Hematopoietic multipotent progenitor cell treated with erythropoietin and hydrocortisone succinate and interleukin-3 and kit ligand, for 15 days (in vitro differentiated cells): ENCODE measurements at regions not wholly inside any gene's neighbourhood (a gene's known extent, or its start where the extent isn't known, plus 50 kb on each side); places are given as distances from the start of the nearest gene placed in this dataset.
"Not testable (repeated sequence)": the region's sequence is repeated elsewhere in the genome, so short reads cannot be mapped to it uniquely, and the experiment has no call there.

ENCODE experiments used
- DNase-seq: peaks from one replicate; pipeline ENCODE4 v3.0.0-alpha.2; 2015; ENCODE audit warnings: low spot score

DNA sequence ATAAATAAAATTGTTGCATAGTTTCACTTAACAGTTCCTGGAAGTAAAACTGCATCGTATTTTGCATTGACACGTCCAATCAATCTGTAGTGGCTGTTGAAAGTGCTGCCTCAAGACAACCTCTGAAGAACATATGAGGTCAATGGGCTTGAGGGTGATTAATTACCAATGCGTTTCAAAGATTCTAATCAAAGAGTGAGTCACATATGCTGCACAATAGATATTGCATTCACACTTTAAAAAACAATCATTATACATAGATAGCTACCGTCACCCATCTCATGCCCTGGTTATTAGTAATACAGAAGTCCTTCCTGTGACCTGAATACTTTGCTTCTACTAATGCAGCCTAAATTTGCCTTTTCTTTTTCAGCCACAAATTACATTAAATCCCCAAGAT lies 743.3 kb upstream of the SLIT2 start:
- no peak for DNase-seq

DNA sequence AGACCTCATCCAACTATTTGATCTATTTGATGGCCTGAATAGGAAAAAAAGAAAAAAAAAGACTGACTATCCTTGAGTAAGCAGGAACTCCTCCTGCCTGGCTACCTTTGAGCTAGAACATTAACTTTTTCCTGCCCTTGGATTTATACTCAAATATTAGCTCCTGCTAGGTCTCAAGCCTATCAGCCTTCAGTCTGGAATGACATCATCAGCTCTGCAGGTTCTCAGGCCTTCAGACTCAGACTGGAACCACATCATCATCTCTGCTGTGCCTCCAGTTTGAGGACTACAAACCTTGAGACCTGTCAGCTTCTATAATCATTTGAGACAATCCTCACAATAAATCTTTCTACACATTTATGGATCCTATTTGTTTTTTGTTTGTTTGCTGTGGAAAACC lies 754.0 kb upstream of the SLIT2 start:
- DNase-seq = no peak

DNA sequence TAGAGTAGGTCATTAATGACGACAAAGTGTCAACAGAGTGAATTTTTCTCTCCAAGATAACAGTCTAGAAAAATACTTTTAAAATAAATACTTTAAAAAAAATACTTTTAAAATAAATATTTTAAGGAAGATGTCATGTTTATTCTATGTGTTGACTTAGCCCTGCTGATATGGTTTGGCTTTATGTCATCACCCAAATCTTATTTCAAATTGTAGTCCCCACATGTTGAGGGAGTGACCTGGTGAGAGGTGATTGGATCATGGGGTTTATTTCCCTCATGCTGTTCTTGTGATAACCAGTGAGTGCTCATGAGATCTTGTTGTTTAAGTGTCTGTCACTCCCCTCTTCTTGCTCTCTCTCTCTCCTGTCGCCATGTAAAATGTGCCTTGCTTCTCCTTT lies 754.9 kb upstream of the SLIT2 start:
- DNase-seq = no peak

DNA sequence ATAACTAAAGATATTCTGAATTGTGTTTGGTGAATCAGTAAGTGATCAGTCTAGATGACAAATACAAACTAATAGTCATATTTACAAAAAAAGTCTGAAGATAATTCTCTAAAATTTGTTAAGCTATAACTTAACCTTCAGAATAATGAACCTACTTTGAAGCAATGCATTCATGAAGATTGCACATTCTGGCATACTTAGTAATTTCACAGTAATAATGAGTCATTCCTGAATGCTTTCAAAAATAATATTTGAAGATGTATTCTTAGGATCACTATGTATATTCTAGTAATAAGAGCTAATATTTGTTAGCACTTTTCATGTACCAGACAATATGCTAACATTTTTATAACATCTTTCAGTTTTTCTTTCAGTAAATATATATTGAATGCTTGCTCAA lies 756.7 kb upstream of the SLIT2 start:
- DNase-seq = no peak

DNA sequence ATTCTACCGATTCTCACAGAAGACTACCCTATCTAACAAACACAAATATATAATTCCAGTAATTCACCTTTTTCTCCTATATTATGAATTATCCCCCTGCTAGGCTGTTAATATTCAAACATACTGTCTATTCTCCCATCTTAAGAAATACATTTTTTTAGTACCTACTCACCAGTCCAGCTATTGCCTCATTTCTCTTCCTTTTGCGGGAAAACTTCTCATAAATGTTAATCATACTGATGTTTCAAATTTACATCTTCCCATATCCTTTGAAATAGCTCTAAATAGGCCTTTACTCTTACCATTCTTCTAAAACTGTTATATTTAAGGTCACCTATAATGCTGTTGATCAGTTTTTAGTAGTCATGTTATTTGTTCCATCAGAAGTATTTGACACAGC lies 759.1 kb upstream of the SLIT2 start:
- no peak for DNase-seq

DNA sequence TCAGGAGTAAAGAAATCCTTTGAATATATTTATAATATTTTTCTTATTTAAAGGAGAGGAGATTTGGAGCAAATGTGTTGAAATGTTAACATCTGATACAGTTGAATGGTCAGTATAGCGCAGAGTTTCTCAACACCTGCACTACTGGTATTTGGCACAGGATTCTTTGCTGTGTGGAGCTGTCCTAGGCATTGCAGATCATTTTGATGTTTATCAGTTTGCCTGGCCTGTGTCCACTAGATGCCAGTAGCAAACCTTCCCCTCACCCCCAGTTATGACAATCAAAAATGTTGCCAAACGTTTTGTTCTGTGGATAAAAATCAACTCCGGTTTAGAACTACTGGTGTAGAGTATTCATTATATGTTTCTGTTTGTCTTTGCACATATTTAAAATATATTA lies 765.3 kb upstream of the SLIT2 start:
- DNase-seq = no peak

DNA sequence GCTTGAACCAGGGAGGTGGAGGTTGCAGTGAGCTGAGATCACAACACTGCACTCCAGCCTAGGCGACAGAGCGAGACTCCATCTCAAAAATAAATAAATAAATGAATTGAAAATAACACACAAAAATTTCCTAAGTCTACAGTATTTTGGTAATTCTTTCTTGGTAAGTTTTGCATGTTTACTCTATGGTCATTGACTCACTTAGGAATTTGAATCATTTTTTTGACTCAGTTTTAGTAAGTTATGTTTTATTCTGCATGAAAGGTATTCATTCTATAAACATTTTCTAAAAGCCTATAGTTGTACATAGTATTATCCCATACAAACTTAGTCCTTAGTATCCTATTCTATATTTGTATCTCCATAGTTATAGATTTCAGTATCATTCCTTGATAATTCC lies 772.9 kb upstream of the SLIT2 start:
- no peak for DNase-seq

DNA sequence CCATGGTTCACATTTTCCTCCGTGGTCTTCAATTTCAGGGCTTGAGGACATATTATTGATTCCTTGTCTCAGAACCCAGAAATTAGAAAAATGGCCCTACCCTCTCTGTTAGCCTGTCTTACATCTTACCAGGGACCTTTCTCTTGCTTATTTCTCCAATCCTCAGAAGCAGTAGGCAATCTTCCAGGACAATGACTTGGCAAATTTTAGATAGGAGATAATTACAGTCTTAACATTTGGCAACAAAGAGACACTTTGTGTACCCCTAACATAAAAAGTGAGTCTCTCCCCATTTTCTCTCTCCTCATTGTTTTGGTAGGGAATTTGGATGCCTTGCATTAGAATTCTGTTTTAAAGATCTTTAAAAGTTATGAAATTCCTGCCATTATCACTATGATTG lies 778.1 kb upstream of the SLIT2 start:
- no peak for DNase-seq

DNA sequence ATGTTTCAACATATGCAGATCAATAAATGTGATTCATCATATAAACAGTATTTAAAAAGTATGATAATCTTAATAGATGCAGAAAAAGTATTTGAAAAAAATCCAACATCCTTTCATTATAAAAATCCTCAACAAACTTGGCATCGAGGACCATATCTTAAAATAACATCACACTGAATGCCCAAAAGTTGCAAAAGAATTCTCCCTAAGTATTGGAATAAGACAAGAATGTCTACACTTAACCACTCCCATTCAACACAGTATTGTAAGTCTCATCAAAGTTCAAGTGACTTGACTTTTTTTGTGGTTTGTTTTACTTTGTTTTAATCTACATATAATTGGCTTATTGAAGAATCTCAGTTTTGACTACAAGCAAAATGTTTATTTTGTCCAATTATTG lies 779.0 kb upstream of the SLIT2 start:
- DNase-seq = no peak

DNA sequence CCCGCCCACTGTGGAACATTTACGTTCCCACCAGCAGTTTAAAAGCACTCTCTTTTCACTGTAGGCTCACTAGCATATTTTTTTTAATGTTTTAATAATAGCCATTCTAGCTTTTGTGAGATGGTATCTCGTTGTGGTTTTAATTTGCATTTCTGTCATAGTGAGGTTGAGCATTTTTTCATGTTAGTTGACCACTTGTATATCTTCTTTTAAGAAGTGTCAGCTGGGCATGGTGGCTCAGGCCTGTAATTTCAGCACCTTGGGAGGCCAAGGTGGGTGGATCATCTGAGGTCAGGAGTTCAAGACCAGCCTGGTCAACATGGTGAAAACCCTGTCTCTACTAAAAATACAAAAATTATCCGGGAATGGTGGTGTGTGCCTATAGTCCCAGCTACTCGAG lies 781.7 kb upstream of the SLIT2 start:
- not testable (repeated sequence) for DNase-seq

DNA sequence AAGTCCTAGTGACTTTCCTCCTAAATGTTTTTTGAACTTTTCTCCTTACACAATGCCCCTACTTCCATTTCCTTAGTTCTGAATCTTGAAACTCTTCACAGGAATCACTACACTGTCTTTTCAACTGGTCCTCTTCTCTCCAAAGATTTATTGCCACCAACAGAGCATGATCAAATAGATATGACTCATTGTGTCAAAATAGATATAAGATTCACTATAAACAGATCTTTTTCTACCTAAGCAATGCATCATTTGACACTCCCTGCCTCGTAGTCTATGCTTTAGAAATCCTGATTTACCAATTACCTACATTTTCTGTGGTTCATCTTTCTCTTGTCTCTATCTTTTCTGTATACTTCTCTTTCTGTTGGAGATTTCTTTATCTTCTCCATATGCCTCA lies 789.6 kb upstream of the SLIT2 start:
- DNase-seq = no peak

DNA sequence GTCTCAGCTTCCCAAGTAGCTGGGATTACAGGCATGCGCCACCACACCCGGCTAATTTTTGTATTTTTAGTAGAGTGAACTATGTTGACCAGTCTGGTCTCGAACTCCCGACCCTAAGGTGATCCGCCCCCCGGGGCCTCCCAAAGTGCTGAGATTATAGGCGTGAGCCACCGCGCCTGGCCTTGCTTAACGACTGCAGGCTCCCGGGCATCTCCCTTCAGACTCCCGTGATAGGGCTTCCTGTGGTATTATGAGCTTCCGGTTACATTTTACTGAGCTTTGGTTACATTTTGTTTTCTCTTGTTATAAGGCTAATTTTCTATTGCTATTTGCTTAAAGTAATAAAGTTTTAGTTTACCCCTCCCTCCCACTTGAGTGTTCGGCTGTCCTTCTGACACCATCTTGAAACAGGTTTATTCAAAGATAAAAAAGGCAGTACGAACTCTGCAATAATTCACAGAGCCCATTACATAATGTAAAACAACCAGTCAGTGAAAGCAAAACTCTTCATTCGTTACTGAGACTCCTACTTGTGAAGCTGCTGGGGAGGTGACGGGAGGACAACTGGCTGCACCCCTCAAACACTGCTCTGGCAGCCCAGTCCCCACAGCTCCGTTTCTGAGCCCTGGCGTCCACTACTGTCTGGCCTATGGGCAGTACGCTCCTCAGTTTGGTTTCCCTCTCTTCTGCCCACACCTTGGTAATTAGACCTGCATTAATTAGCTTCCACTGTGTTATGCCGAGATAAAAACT lies 795.7 kb upstream of the SLIT2 start:
- DNase-seq = no peak

DNA sequence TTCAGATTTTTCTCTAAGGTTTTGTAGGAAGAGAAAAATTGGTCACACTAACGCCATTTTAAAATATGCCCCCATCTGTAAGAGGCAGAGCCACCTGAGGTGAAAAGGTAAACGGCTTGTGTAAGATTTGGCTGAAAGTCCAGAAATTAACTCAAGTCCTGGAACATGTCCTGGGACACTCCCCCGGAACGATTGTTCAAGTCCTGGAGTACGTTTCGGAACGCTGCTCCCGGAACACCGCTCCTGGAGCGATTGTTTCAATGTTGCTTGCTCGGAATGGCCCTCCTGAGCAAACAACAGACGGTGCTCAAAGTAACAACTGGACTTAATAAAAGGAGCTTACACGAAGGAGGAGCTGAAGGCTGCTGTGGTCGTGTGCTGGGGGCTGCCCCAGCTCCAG lies 796.5 kb upstream of the SLIT2 start:
- no peak for DNase-seq

DNA sequence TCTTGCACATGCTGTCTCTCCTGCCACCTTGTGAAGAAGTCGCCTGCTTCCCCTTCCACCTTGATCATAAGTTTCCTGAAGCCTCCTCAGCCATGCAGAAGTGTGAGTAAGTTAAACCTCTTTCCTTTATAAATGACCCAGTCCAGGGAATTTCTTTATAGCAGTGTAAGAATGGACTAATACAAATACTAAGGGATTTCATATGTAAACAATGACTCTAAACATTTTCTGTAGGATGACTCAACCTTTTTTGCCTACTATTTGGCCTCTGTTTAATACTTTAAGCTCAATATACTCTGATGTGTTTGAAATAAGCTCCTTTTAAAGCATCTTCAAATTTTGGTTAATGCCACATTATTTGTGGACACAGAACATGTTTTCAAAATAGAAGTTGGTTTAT lies 813.5 kb upstream of the SLIT2 start:
- no peak for DNase-seq

DNA sequence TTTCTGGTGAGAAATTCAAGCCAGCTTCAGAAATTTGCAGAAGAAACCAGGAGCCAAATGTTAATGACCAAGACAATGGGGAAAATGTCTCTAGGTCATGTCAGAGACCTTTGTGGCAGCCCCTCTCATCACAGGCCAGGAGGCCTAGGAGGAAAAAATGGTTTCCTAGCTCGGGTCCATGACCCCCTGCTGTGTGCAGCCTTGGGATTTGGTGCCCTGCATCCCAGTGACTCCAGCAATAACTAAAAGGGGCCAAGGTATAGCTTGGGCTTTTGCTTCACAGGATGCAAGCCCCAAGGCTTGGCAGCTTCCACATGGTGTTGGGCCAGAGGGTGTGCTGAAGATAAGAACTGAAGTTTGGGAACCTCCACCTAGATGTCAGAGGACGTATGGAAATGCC lies 814.7 kb upstream of the SLIT2 start:
- DNase-seq = no peak

DNA sequence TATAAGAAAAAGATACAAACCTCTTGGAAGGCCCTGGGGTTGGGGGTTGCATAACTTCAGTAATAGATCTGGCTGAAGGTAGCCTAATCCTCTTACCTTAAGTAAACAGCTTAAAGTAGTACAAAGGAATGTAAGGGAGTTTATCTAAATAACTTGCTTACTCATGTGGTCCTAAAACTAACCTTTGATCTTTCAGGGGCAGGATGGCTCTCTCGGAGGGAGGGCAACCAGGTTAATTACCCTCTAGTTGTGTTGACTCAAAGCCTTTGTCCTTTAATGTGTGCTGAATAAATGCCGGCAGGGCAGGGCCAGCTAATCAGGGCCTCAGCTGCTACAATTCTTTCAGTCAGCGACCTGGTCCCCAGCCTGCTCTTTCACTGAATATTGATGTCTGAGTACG lies 822.0 kb upstream of the SLIT2 start:
- DNase-seq = no peak

DNA sequence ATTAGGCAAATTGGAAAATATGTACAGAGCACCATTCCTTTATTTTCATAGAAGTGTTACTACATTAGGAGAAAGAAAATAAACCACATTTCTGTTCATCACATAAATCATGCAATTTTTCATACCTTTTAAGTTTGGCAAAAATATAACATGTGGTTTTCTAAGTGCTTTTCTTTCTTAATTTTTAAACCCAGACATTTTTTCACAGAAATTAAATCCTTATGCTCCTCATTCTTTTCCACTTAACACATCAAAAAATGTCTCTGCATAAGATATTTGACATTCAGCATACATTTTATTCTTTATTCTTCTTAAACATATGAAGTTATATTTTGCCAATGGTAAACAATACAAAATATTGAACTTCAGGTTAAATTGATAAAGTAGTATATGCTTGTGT lies 826.6 kb upstream of the SLIT2 start:
- no peak for DNase-seq

DNA sequence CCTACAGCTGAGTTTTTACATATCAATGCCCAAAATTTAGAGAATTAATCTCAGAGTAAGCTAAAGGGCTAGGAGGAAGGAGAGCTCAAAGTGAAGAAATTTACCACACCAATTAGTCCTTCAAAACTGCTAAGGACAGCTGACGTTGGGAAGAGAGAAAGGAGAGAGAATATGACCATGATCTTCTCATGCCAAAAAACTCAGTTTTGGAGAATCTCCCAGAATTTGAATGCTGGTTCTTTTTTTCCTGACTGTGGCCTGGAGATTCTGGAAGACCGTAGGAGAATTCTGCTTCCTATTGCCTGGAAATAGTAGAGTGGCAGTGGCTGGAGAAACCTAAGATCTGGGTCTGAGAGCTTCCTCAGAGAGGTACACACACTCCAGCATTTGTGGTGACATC lies 834.4 kb upstream of the SLIT2 start:
- DNase-seq = no peak

DNA sequence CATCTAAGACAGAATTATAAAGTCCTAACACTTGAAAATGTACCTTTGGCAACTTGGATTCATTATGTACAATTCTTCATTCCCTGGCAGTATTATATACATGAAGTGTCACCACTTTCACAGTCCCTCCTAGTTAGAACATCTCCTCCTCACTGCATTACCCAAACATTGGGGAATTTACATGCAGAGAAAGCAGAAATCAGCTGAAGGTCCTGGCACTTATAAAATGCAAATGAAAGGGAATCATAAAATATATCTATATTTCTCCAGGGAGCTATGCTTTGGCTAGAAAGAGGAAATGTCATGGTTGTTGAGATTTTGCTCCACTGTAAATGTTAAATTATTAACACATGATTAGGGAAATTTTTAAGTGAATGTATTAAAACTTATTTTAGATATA lies 835.6 kb upstream of the SLIT2 start:
- no peak for DNase-seq

DNA sequence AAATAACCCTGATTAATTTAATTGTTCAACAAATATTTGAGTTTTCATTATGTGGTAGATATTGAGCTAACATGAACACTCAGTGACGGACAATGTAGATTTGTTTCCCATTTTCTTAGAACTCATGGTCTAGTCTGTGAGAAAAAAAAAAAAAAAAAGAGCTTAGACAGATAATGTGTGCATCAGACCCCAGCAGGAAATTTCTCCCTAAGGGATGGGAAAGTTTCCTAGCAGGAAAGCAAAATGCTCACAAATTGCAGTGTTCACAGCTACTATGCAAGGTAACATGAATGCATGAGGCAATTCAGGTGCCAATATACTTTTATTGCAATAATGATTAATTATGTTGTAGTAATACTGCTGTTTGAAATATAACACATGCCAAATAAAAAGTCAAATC lies 843.2 kb upstream of the SLIT2 start:
- no peak for DNase-seq

DNA sequence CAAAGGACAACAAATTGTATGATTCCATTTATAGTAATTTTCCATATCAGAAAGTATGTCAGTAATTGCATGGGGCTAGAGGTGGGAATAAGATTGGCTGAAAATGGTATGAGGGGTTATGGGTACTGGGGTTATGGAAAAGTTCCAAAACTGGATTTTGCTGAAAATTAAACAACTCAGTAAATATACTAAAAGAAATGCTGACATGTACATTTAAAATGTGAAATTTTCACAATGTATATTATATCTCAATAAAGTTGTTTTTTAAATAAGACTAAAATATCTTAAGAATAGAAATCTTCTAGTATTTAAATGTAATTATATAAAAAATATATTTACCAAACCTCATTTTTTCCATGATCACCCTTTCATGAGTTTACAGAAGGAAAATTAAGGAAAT lies 844.9 kb upstream of the SLIT2 start:
- DNase-seq = no peak

DNA sequence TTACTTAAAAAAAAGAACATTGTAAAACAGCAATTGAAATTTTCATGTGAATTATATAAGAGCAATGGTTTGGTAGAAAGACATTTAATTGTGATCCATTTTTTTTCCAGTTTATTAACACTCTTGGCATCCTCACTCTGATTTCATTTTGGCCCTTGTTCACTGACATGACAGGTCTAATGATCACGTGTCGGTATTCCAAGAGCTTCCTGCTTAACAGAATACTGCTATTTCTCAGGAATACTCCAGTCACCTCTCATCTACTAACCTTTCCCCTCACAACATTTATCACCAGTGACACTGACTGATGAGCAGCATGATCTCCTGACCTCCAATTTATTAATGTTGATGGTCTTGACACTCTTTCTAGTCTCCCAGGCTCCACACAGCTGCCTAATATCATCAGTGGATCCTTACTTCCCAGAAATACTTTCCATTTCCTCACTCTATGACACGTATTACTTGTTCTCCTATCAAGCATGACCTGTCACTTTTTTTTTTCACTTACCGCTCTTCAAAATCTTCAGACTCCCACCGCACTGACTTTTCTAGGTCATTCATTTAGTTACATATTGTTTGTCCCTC lies 847.8 kb upstream of the SLIT2 start:
- DNase-seq = no peak

DNA sequence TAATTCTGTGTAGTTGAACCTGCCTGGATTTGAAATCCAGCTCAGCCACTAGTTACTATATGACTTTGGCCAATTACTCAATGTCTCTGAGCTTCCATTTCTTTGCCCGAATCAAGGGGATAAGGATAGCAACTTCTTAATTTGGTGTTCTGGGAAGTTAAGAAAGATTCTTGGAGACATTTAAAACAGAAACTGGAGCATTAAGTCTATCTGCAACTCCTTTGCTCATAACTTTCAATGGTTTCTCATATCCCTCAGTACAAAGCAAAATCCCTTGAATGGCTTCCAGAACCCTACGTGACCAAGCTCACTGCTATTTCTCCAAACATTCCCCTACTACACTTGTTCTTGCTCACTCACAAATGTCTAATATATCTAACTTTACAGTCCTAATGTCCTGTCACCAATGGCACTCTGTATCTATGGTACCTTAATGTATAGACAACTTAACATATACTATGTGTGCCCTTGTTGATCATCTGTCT lies 849.1 kb upstream of the SLIT2 start:
- DNase-seq = no peak
